RKO (cell line): ENCODE measurements at regions not wholly inside any gene's neighbourhood (a gene's known extent, or its start where the extent isn't known, plus 50 kb on each side); places are given as distances from the start of the nearest gene placed in this dataset.

ENCODE experiments used
- DNase-seq: peaks from one replicate; pipeline ENCODE4 v3.0.0-alpha.2; 2016; ENCODE audit warnings: low spot score

GRCh38 chr18:53817976-53818950, 406.2 kb downstream of the MBD2 start:
- DNase-seq, result no peak

DNA sequence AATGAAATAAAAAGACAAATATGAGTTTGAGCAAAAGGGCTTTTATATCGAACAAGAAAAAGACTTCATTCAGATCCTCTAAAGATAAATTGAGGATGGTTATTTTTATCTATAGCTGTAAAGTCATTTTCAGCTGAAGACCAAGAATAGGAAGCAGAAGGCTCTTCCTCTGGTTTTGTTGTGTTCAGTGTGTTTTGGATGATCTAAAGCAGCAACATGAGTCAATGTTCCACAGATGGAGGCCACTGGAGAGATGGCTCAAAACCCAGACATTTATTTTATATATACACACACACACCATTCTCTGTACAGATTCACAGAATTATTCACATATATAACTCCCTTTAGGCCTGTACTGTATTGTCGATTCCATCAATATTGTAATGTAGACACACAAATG, 424.3 kb downstream of the MBD2 start:
- DNase-seq, result no peak

GRCh38 chr18:53799134-53799533, 425.3 kb downstream of the MBD2 start:
- peak; percentile 14 for DNase-seq

DNA sequence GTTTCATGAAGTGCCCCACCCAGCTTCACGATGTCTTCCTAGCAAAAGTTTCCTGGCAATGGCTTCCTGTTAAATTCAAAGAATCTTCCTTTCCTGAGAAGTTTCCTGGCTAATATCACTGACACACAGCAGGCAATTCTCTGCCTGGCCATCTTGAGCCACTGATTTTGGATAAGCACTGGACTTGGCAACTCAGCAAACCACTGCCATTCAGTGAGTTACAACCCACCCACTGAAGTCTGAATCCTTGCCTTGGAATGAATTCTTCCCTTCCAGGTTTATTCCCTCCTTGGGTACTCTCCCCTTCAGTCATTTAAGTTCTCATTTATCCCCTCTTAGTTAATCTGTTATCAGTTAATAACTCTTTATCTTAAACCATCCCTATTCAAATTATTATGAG, 426.0 kb downstream of the MBD2 start:
- no peak for DNase-seq

DNA sequence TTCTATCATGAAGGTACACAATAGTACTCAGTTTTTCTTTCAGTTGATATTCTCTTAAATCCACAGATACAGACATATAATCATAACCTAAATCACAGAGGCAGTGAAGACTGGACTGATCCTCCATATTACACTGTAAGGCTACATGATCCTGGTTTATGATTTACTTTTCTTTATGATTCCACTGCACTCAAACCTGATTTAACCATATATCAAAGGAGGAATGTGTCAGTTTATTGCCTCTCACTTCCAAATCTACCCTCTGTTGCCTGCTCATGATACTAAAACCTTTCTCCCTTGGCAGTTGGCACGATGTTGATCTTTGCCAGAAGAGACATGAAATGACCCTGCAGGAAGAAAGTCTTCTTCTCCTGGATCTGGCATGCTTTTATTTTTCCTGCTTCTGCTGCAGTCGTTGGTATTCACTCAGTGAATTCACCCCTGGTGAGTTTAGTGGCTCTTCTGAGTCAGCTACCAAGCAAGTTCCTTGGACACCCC, 426.4 kb downstream of the MBD2 start:
- no peak for DNase-seq

GRCh38 chr18:53796040-53796729, 428.3 kb downstream of the MBD2 start:
- DNase-seq, result peak; percentile 76

DNA sequence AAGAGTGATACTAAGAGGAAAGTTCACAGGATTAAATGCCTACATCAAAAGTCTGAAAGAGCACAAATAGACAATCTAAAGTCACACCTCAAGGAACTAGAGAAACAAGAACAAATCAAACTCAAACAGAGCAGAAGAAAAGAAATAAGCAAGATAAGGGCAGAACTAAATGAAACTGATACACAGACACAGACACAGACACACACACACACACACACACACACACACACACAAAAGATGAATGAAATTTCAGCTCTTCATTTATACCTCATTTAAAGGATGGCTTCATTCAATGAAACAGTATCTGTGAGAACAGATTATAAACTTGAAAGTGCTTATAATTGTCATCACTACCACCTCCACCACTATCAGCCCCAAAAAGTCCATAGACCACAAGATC, 428.9 kb downstream of the MBD2 start:
- DNase-seq, result no peak

DNA sequence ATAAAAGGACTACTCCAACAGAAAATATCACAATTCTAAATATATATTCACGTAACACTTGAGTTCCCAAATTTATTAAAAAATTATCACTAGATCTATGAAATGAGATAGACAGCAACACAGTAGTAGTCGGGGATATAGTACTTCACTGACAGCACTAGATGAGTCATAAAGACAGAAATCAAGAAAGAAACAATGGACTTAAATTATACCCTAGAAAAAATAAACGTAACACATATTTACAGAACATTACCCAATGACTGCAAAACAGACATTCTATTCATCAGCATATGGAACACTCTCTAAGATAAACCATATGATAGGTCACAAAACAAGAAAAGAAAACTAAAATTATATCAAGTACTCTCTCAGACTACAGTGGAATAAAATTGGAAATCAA, 429.4 kb downstream of the MBD2 start:
- no peak for DNase-seq

- DNase-seq, result no peak
Measured at GRCh38 chr18:53792762-53793161, 431.7 kb downstream of the MBD2 start.

- no peak for DNase-seq
Measured at GRCh38 chr18:53790786-53791185, 433.7 kb downstream of the MBD2 start.

- no peak for DNase-seq
Measured at GRCh38 chr18:53789376-53790247, 434.9 kb downstream of the MBD2 start.

DNA sequence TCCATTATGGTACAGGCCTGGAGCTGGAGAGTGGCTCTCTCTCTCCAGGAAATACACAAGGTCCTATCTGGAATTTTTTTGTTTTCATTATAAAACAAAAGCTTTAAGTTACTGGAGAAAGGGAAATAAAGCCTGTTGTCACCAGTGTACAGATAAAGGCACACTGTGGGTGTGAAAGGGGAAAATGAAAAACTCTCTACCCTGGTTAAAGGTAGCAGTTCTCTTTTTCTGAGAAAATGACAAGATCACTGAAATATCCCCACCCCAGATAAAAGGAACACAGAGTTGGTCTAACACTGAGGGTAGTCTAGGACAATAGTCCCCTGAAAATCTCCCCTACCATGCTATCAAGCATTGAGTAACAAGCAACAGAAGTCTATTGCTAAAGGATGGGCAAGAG, 438.7 kb downstream of the MBD2 start:
- no peak for DNase-seq

- no peak for DNase-seq
Measured at GRCh38 chr18:53784253-53784652, 440.2 kb downstream of the MBD2 start.

- DNase-seq, result no peak
Measured at GRCh38 chr18:53780666-53781065, 443.8 kb downstream of the MBD2 start.

GRCh38 chr18:53772293-53772692, 452.2 kb downstream of the MBD2 start:
- no peak for DNase-seq

- DNase-seq, result no peak
Measured at GRCh38 chr18:53771664-53772063, 452.8 kb downstream of the MBD2 start.

- no peak for DNase-seq
Measured at GRCh38 chr18:53765211-53765610, 459.3 kb downstream of the MBD2 start.

- DNase-seq, result no peak
Measured at GRCh38 chr18:53764086-53764485, 460.4 kb downstream of the MBD2 start.

DNA sequence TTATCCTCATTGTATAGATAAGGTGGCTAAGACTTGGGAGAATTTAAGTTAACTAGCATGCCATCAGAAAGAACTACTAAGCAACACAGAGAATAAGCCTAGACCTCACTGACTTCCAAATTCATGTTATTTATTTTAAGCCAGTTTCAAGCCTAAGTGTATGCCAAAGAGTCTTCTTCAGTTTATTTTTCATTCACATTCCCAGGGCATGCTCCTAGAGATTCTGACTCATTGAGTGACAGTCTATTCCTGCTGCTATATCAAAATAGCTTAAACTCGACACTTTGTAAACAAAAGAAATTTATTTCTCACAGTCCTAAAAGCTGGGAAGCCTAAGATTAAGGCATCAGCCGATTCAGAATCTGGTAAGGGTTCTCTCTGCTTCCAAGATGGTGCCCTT, 467.1 kb downstream of the MBD2 start:
- no peak for DNase-seq

DNA sequence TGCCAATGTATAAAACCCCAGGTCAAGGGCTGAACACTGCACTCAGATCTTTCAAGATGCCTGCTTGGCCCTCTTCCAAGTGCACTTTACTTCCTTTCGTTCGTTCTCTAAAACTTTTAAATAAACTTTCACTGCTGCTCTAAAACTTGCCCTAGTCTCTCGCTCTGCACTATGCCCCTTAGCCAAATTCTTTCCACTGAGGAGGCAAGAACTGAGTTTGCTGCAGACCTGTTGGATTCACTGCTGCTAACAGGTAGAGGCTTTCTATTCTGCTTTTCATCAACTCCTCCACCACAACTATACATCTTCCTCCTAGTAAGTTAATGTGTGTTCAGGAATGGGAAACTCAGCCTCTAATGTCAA, 467.9 kb downstream of the MBD2 start:
- no peak for DNase-seq

- DNase-seq, result no peak
Measured at GRCh38 chr18:53755914-53756609, 468.4 kb downstream of the MBD2 start.

DNA sequence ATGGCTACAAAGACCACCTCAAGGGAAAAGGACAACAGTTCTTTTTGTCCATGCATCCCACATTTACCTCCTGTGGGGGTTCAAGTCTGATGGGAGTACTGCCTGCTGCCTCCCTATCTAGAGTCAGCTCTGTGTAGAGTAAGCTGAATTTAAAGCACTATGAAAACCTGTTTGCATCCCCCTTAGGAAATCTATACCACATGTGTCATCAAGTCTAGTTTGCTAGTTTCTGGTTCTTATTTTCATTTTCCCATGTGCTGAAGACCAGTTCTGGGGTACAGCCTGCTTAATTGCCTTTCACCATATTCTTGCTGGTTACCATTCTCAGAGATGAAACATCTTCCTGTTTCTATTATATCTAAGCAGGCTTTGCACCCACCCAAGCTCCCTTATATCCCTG, 470.3 kb downstream of the MBD2 start:
- DNase-seq, result no peak
